ENCODE measurements at regions not wholly inside any gene's neighbourhood (a gene's known extent, or its start where the extent isn't known, plus 50 kb on each side); places are given as distances from the start of the nearest gene placed in this dataset.
"Not testable (repeated sequence)": the region's sequence is repeated elsewhere in the genome, so short reads cannot be mapped to it uniquely, and the experiment has no call there.

DNA sequence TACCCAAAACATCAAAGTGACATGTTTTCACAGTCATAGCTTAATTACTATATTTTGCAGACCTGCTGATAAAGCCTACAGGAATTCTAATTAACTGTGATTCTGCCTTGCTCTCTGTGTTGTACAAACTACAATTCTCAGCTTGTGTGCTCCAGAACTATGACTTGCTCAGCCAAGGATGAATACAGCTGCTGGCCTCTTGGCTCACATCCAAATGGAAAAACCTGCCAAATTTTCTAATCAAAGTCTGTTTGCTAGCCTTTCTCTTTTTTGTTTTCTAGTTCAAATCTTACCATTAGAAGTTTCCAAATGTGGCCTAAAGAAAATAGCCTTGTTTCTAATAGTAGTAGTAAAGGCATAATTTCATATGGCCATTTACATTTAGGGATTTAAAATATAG is 1176.8 kb downstream of the FAM133A start:
- no peak for DNase-seq (ENCODE audit: low spot score)

GRCh38 chrX:94854251-94854650 is 1180.2 kb downstream of the FAM133A start:
- no peak for DNase-seq (ENCODE audit: low spot score)

- not testable (repeated sequence) for DNase-seq (ENCODE audit: low spot score)
Observed at GRCh38 chrX:94862470-94862869, 1188.5 kb downstream of the FAM133A start.

GRCh38 chrX:94871640-94872039 is 1197.6 kb downstream of the FAM133A start:
- DNase-seq (ENCODE audit: low spot score) = no peak

GRCh38 chrX:94901849-94902248 is 1227.8 kb downstream of the FAM133A start:
- DNase-seq (ENCODE audit: low spot score) = no peak

- no peak for DNase-seq (ENCODE audit: low spot score)
Observed at GRCh38 chrX:94908171-94908570, 1234.2 kb downstream of the FAM133A start.

GRCh38 chrX:94908648-94909047 is 1234.6 kb downstream of the FAM133A start:
- no peak for DNase-seq (ENCODE audit: low spot score)

DNA sequence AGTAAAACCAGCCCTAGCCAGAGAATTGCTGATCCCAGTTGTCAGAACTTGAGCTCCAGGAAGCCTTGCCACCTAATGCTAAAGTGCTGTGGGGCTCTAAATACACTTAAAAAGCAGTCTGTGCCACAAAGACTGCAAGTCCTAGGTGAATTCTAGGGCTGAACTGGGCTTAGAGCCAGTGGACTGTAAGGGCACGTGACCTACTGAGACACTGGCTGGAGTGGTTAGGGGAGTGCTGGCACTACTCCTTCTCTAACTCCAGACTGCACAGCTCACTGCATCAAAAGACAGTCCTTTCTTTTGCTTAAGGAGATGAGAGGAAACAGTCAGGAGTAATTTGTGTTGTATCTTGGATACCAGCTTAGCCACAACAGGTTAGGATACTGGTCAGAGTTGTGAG is 1240.2 kb downstream of the FAM133A start:
- DNase-seq (ENCODE audit: low spot score) = no peak

DNA sequence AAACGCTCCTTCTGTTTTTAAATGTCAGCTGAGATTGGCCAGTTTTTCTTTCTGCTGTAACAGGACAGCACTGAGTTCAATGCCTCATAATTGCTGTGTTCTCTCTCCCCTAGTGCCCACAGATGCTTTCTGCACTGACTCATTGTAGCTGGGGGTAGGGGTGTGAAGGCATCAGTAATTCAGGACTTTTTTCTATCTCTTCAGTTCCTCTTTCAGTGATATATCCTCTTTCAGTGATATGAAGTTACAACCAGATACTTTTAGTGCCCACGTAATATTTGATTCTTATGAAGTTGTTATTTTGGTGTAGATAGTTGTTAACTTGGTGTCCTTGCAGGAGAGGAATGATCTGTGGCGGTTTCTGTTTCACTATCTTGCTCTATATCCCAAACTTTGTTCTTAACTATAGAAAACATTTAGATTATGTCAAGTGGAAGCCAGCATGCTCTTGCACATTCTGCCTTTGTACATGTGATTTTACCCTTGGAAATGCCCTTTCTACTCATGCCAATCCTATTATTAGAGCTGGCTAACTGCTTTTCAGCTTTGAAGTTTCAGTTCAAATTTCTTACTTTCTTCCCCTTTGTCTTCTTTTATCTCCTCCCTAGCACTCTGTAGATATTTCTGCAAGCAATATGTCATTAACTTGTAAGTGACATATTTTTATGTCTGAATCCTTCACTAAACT is 1258.4 kb downstream of the FAM133A start:
- no peak for DNase-seq (ENCODE audit: low spot score)

DNA sequence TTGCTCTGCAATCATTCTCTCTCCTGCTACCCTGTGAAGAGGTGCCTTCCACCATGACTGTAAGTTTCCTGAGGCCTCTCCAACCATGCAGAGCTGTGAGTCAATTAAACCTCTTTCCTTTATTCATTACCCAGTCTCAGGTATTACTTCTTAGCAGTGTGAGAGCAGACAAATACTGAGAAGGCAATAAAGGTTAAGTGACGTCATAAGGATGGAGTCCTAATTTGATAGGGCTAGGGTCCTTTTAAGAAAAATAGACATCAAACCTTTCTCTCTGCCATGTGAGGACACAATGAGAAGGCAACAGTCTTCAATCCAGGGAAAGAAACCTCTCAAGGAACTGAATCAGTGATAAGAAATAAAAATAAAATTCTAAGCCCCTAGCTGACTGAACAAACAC is 1262.7 kb downstream of the FAM133A start:
- DNase-seq (ENCODE audit: low spot score) = no peak

DNA sequence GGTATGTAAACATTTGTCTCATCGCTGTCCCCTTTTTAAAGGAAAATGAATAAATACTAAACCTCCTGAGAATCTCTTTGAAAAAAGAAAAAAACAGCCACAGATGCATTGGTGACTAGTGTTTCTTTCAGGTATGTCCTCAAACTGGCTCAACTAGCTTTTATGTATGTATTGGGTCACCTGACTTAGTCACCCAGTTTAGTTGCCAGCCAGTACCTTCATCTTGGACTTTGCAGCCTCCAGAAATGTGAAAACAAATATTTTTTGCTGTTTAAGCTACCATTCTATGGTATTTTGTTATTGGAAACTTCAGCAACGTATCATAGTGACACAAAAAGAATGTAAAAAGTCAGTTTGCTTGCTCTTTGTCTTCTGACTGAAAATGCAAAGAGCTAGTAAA is 1263.5 kb downstream of the FAM133A start:
- DNase-seq (ENCODE audit: low spot score) = no peak

GRCh38 chrX:94942603-94943002 is 1268.6 kb downstream of the FAM133A start:
- DNase-seq (ENCODE audit: low spot score) = no peak

- not testable (repeated sequence) for DNase-seq (ENCODE audit: low spot score)
Observed at GRCh38 chrX:94946137-94946536, 1272.1 kb downstream of the FAM133A start.

GRCh38 chrX:94961730-94962129 is 1287.7 kb downstream of the FAM133A start:
- no peak for DNase-seq (ENCODE audit: low spot score)

- no peak for DNase-seq (ENCODE audit: low spot score)
Observed at GRCh38 chrX:94977562-94977961, 1303.6 kb downstream of the FAM133A start.

- DNase-seq (ENCODE audit: low spot score) = no peak
Observed at GRCh38 chrX:94977986-94978385, 1304.0 kb downstream of the FAM133A start.
